ENCODE measurements at regions not wholly inside any gene's neighbourhood (a gene's known extent, or its start where the extent isn't known, plus 50 kb on each side); places are given as distances from the start of the nearest gene placed in this dataset.

- TF ChIP-seq EZH2 (IDR thresholded peaks at IDR 0.05; ENCODE audit: low read depth, unreplicated experiment) (no peak), CTCF (conservative IDR thresholded peaks at IDR 0.05; ENCODE audit: low read depth in 2 of 2) (no peak), REST (IDR thresholded peaks at IDR 0.05; ENCODE audit: unreplicated experiment) (no peak), EZH2phosphoT487 (IDR thresholded peaks at IDR 0.05; ENCODE audit: unreplicated experiment) (no peak), POLR2AphosphoS5 (IDR thresholded peaks at IDR 0.05; ENCODE audit: low read depth) (no peak)
Observed at GRCh38 chr11:128181984-128182383, 405.4 kb downstream of the ETS1 start.

Measured in GM23338 (cell line).